IMR-90 (cell line): ENCODE measurements at regions not wholly inside any gene's neighbourhood (a gene's known extent, or its start where the extent isn't known, plus 50 kb on each side); places are given as distances from the start of the nearest gene placed in this dataset.

ENCODE experiments used
- ATAC-seq: fragments of 200-7000 bp; cut with Tn5 transposase; 2 replicates; pipeline ENCODE4 v1.9.1; 2020; ENCODE audit warnings: low read depth, mild to moderate bottlenecking, moderate library complexity
- BruUV-seq: library from RNA; stranded (reverse); fragments of 400-500 nt; replicated peaks from 2 replicates; lab custom pipeline; 2021; lab: Mats Ljungman, UMichigan
- CTCF ChIA-PET: fragments of 300-600 bp; formaldehyde crosslinking; extraction: SDS; loops from one replicate; lab custom pipeline; 2021; ENCODE audit warnings: antibody characterized with exemption; lab: Yijun Ruan, JAX
- POLR2A ChIA-PET: fragments of 300-600 bp; sonication (Branson Sonifier 250); formaldehyde crosslinking; loops from one replicate; lab custom pipeline; 2022; ENCODE audit warnings: antibody characterized with exemption; ENCODE audit not compliant: unreplicated experiment; lab: Charles Lee
- DNase-seq: peaks from one replicate; pipeline ENCODE4 v3.0.0; 2013
- H2AFZ ChIP-seq: replicated peaks from 2 replicates; pipeline ENCODE3; 2013; ENCODE audit warnings: low read length, mild to moderate bottlenecking; ENCODE audit not compliant: poor library complexity
- H2AK5ac ChIP-seq: 2 replicates; pipeline ENCODE4 v1.6.1; 2013; ENCODE audit warnings: low read depth, low read length, inconsistent platforms
- H2AK9ac ChIP-seq: replicated peaks from 2 replicates; pipeline ENCODE3; 2013; ENCODE audit warnings: mild to moderate bottlenecking, low read depth, low read length, moderate library complexity; ENCODE audit not compliant: poor library complexity
- H2BK120ac ChIP-seq: 2 replicates; pipeline ENCODE4 v1.6.1; 2013; ENCODE audit warnings: low read depth, low read length, inconsistent platforms
- H2BK15ac ChIP-seq: 3 replicates; pipeline ENCODE4 v1.6.1; 2013; ENCODE audit warnings: low read depth, low read length, inconsistent platforms
- H2BK20ac ChIP-seq: 2 replicates; pipeline ENCODE4 v1.6.1; 2013; ENCODE audit warnings: low read depth, mild to moderate bottlenecking, inconsistent platforms, low read length, moderate library complexity
- H2BK5ac ChIP-seq: 2 replicates; pipeline ENCODE4 v1.6.1; 2013; ENCODE audit warnings: mild to moderate bottlenecking, low read depth, low read length, inconsistent platforms; ENCODE audit not compliant: poor library complexity, severe bottlenecking
- H3K14ac ChIP-seq: replicated peaks from 2 replicates; pipeline ENCODE4 v1.6.1; 2013; ENCODE audit warnings: low read depth, low read length, inconsistent platforms
- H3K18ac ChIP-seq: 2 replicates; pipeline ENCODE4 v1.6.1; 2013; ENCODE audit warnings: low read depth, low read length, control low read depth
- H3K23ac ChIP-seq: 2 replicates; pipeline ENCODE4 v1.6.1; 2013; ENCODE audit warnings: low read depth, low read length, inconsistent platforms
- H3K27ac ChIP-seq: 2 replicates; pipeline ENCODE4 v1.5.1; 2013; ENCODE audit warnings: mild to moderate bottlenecking, control low read depth, low read length; ENCODE audit not compliant: insufficient read depth
- H3K27me3 ChIP-seq: 2 replicates; pipeline ENCODE4 v1.6.1; 2013; ENCODE audit warnings: low read length; ENCODE audit not compliant: control insufficient read depth, insufficient read depth
- H3K36me3 ChIP-seq: 2 replicates; pipeline ENCODE4 v1.6.1; 2013; ENCODE audit warnings: low read length, mixed read lengths; ENCODE audit not compliant: control insufficient read depth, insufficient read depth
- H3K4ac ChIP-seq: 2 replicates; pipeline ENCODE4 v1.6.1; 2013; ENCODE audit warnings: low read depth, low read length, inconsistent platforms
- H3K4me1 ChIP-seq: 2 replicates; pipeline ENCODE4 v1.6.1; 2013; ENCODE audit warnings: low read length, mixed read lengths; ENCODE audit not compliant: control insufficient read depth, insufficient read depth
- H3K4me2 ChIP-seq: 2 replicates; pipeline ENCODE4 v1.6.1; 2013; ENCODE audit warnings: low read depth, mild to moderate bottlenecking, control low read depth, low read length, moderate library complexity
- H3K4me3 ChIP-seq: 2 replicates; pipeline ENCODE4 v1.5.1; 2013; ENCODE audit warnings: low read depth, mild to moderate bottlenecking, control low read depth, low read length, moderate library complexity; ENCODE audit not compliant: insufficient read depth
- H3K56ac ChIP-seq: 2 replicates; pipeline ENCODE4 v1.6.1; 2013; ENCODE audit warnings: low read length, inconsistent platforms; ENCODE audit not compliant: insufficient read depth; ENCODE audit errors: extremely low read depth
- H3K79me1 ChIP-seq, 2 experiments: 2 replicates each; pipeline ENCODE4 v1.6.1; 2013; ENCODE audit warnings: low read length in 2 of 2, inconsistent platforms in 1 of 2, low read depth in 1 of 2
- H3K9ac ChIP-seq: 2 replicates; pipeline ENCODE4 v1.6.1; 2013; ENCODE audit warnings: low read depth, low read length, control low read depth
- H3K9me1 ChIP-seq: 2 replicates; pipeline ENCODE4 v1.6.1; 2013; ENCODE audit warnings: low read length, inconsistent platforms; ENCODE audit not compliant: insufficient read depth
- H3K9me3 ChIP-seq: 2 replicates; pipeline ENCODE4 v1.6.1; 2013; ENCODE audit warnings: low read length; ENCODE audit not compliant: control insufficient read depth, insufficient read depth
- H4K20me1 ChIP-seq: 2 replicates; pipeline ENCODE4 v1.6.1; 2013; ENCODE audit warnings: low read length, inconsistent platforms; ENCODE audit not compliant: insufficient read depth
- H4K5ac ChIP-seq: 2 replicates; pipeline ENCODE4 v1.6.1; 2013; ENCODE audit warnings: mild to moderate bottlenecking, low read depth, low read length, control low read depth
- H4K8ac ChIP-seq, 2 experiments: 2 replicates each; pipeline ENCODE4 v1.6.1; 2013; ENCODE audit warnings: low read depth in 2 of 2, low read length in 2 of 2, control low read depth in 1 of 2, inconsistent platforms in 1 of 2
- H4K91ac ChIP-seq: 2 replicates; pipeline ENCODE4 v1.6.1; 2013; ENCODE audit warnings: low read depth, low read length, inconsistent platforms; ENCODE audit not compliant: insufficient read depth
- BHLHE40 ChIP-seq: fragments of 150-350 bp; IDR thresholded peaks from 2 replicates; pipeline ENCODE4 v1.6.1; 2016; ENCODE audit warnings: mild to moderate bottlenecking, low read depth, low read length
- CEBPB ChIP-seq: IDR thresholded peaks from 2 replicates; pipeline ENCODE4 v1.6.1; 2012; ENCODE audit warnings: low read depth, low read length, improper control_type of control experiment
- CTCF ChIP-seq: conservative IDR thresholded peaks from 2 replicates; pipeline ENCODE4 v1.5.1; 2012; ENCODE audit warnings: mild to moderate bottlenecking, low read depth, low read length, improper control_type of control experiment
- ELK1 ChIP-seq: fragments of 150-350 bp; IDR thresholded peaks from 2 replicates; pipeline ENCODE4 v1.6.1; 2016; ENCODE audit warnings: low read depth, mild to moderate bottlenecking, low read length, moderate library complexity, borderline replicate concordance
- FOS ChIP-seq: fragments of 150-350 bp; IDR thresholded peaks from 2 replicates; pipeline ENCODE4 v1.6.1; 2016; ENCODE audit warnings: low read depth, low read length
- MAZ ChIP-seq: IDR thresholded peaks from 2 replicates; pipeline ENCODE4 v1.6.1; 2012; ENCODE audit warnings: low read depth, mild to moderate bottlenecking, low read length, improper control_type of control experiment, moderate library complexity, borderline replicate concordance
- MXI1 ChIP-seq: IDR thresholded peaks from 2 replicates; pipeline ENCODE4 v1.6.1; 2012; ENCODE audit warnings: low read depth, mild to moderate bottlenecking, low read length, moderate library complexity, borderline replicate concordance
- NFE2L2 ChIP-seq: fragments of 150-350 bp; IDR thresholded peaks from 2 replicates; pipeline ENCODE4 v1.6.1; 2016; ENCODE audit warnings: low read depth, mild to moderate bottlenecking, low read length
- POLR2A ChIP-seq: IDR thresholded peaks from 2 replicates; pipeline ENCODE4 v1.6.1; 2012; ENCODE audit warnings: mild to moderate bottlenecking, low read depth, low read length
- RAD21 ChIP-seq: IDR thresholded peaks from 2 replicates; pipeline ENCODE4 v1.6.1; 2012; ENCODE audit warnings: low read length, improper control_type of control experiment
- WGBS, 2 experiments: methylation state at CpG; one replicate each; pipeline versions ENCODE4 v1.1.5 to v1.1.7; 2013; ENCODE audit warnings: missing lambda C conversion rate in 2 of 2; ENCODE audit not compliant: insufficient read length in 1 of 2; ENCODE audit errors: extremely low coverage in 2 of 2; 5-methylcytosine and 5-hydroxymethylcytosine counted together
- dilution Hi-C: fragments of 300-500 bp; cut with HindIII; formaldehyde crosslinking; loops from one replicate; pipeline ENCODE4 v1.14.3; 2018; ENCODE audit warnings: low sequenced_read_pairs; ENCODE audit not compliant: unreplicated experiment
- in situ Hi-C: fragments of 300-500 bp; cut with MboI; formaldehyde crosslinking; loops from 3 replicates; pipeline ENCODE4 v1.14.3; 2019; ENCODE audit warnings: low sequenced_read_pairs, inconsistent platforms, mixed read lengths
- intact Hi-C: fragments of 100-400 bp; cut with micrococcal nuclease; formaldehyde crosslinking; loops from 2 replicates; pipeline ENCODE4 v1.10.0; 2022

GRCh38 chr1:37394574-37395464 is 79.6 kb upstream of the ZC3H12A start:
- H3K79me1 ChIP-seq, result no peaks in the 10 kb centered on the region
- H2BK15ac ChIP-seq, result no peak overlapping the region
- in situ Hi-C loops (no loop called here), dilution Hi-C loops (no loop called here), intact Hi-C loops (no loop called here)
- H3K27ac ChIP-seq, result no peak overlapping the region
- DNase-seq (no peak), ATAC-seq (no peak)
- H3K56ac ChIP-seq, result no peak overlapping the region
- H4K91ac ChIP-seq, result no peak overlapping the region
- H3K18ac ChIP-seq, result no peak overlapping the region
- no peak overlapping the region for H3K4me3 ChIP-seq
- no peaks in the 10 kb centered on the region for H3K9me1 ChIP-seq
- no peak overlapping the region for H2AK5ac ChIP-seq
- ChIA-PET POLR2A (no interaction called here), CTCF (no interaction called here)
- H3K4me1 ChIP-seq, result no peaks in the 10 kb centered on the region
- no peak overlapping the region for H2BK5ac ChIP-seq
- H3K9ac ChIP-seq, result no peak overlapping the region
- H3K4ac ChIP-seq, result no peak overlapping the region
- no peak overlapping the region for H4K5ac ChIP-seq
- no peak for TF ChIP-seq POLR2A
- no peak for TF ChIP-seq MXI1
- no peak for TF ChIP-seq FOS
- TF ChIP-seq BHLHE40, result no peak
- no peak for TF ChIP-seq RAD21
- no peak for TF ChIP-seq NFE2L2
- TF ChIP-seq CTCF, result no peak
- TF ChIP-seq CEBPB, result no peak
- no peak for TF ChIP-seq MAZ
- no peak for TF ChIP-seq ELK1
- H2BK20ac ChIP-seq, result no peak overlapping the region
- no peaks in the 10 kb centered on the region for H3K36me3 ChIP-seq
- 50% methylated on average over 1 of the region's 10 CpGs; no CpG with 5 or more reads in 1 of the 2 experiments for WGBS, 2 experiments
- no peak overlapping the region for H2AFZ ChIP-seq
- H3K27me3 ChIP-seq, result peaks cover 4% of the 10 kb centered on the region; the same call in 1 of the 2 replicates
- no peak overlapping the region for H3K4me2 ChIP-seq
- no TSS peak for BruUV-seq
- peak overlapping the region; percentile 38 for H2AK9ac ChIP-seq
- no peak overlapping the region for H3K14ac ChIP-seq
- no peak overlapping the region for H2BK120ac ChIP-seq
- H3K23ac ChIP-seq, result no peak overlapping the region
- no peaks in the 10 kb centered on the region for H4K20me1 ChIP-seq
- H3K9me3 ChIP-seq, result no peaks in the 10 kb centered on the region
- no peak overlapping the region for H4K8ac ChIP-seq
